ENCODE measurements at regions not wholly inside any gene's neighbourhood (a gene's known extent, or its start where the extent isn't known, plus 50 kb on each side); places are given as distances from the start of the nearest gene placed in this dataset.

DNA sequence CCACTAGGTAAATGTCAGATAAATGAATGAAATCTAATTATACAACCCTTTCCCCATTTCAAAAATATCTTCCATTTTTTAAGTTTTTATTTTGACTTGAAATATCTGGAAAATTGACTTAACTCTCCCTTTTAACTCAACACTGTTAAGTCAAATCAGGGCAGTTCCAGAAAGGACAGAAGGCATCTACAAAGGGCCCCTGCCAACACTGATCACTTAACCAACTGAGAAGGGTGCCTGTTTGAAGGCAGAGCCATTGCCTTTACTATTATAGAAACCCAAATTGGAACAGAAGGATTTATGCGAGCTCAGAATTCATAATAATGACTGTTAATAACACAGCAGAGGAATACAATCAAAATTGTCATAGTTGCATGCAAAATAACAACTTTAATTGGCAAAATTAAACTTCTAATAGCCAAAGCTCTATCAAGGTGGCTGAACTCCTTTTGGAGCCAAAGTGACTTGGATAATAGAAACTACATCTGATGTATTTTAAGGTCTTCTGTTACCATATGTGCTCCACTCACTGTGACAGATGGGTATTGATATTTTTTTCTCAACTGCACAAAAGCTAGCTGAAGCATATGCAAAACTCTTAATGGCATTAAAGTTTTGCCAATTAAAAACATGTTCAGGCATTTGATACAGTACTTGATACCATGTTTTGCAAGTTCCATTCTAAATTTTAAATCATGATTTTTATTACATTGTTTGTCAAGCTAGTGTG, 383.8 kb downstream of the NOVA1 start:
- Histone ChIP-seq H3K9me1 (ENCODE audit: control insufficient read depth, insufficient read depth, low read length) (no peaks in the 10 kb centered on the region), H3K27me3 (ENCODE audit: control insufficient read depth in 2 of 2, insufficient read depth in 2 of 2, low read length in 2 of 2) (no peaks in the 10 kb centered on the region), H2AFZ (ENCODE audit: low read depth, low read length) (no peak overlapping the region), H3K4me1 (replicated peaks in 1 of 2; ENCODE audit: control insufficient read depth in 2 of 2, insufficient read depth in 2 of 2, low read length in 2 of 2) (no peaks in the 10 kb centered on the region), H3K79me2 (ENCODE audit: control insufficient read depth, insufficient read depth, low read length) (no peaks in the 10 kb centered on the region), H3K36me3 (ENCODE audit: control insufficient read depth, insufficient read depth, low read length) (no peaks in the 10 kb centered on the region), H3K9ac (ENCODE audit: insufficient read depth in 1 of 2, low read depth in 2 of 2, low read length in 2 of 2) (no peak overlapping the region), H3K27ac (ENCODE audit: extremely low read depth, low read depth, low read length) (no peak overlapping the region), H3K4me2 (ENCODE audit: insufficient read depth, low read length) (no peak overlapping the region), H3K9me3 (replicated peaks; ENCODE audit: control insufficient read depth, insufficient read depth, low read depth, low read length) (no peaks in the 10 kb centered on the region), H4K20me1 (replicated peaks; ENCODE audit: control insufficient read depth, insufficient read depth, low read length) (no peaks in the 10 kb centered on the region), H3K4me3 (no peak overlapping the region)
- no TSS peak for BruUV-seq (replicated peaks)
- CTCF ChIA-PET (ENCODE audit: low intra/inter-chr PET ratio): no interaction called here
- WGBS (ENCODE audit: insufficient coverage, low coverage, missing lambda C conversion rate): 0% methylated on average over 1 of the region's 1 CpG
- POLR2A ChIA-PET: no interaction called here
- ATAC-seq: no peak
- no peak for FAIRE-seq
- intact Hi-C loops (cut with micrococcal nuclease) (no loop called here), in situ Hi-C loops (cut with MboI) (no loop called here)
- no peak for DNase-seq (ENCODE audit: extremely low read depth in 1 of 4, low spot score in 3 of 4)
- TF ChIP-seq ZNF584 (CRISPR knock-in tag; IDR thresholded peaks at IDR 0.05; ENCODE audit: low read depth): no peak
- TF ChIP-seq C11orf30 (IDR thresholded peaks at IDR 0.05; ENCODE audit: low read depth): no peak
- no peak for TF ChIP-seq ZNF12 (CRISPR knock-in tag; IDR thresholded peaks at IDR 0.05)
- TF ChIP-seq ZNF76 (CRISPR knock-in tag; IDR thresholded peaks at IDR 0.05; ENCODE audit: borderline replicate concordance): no peak
- TF ChIP-seq, protein P1, sequence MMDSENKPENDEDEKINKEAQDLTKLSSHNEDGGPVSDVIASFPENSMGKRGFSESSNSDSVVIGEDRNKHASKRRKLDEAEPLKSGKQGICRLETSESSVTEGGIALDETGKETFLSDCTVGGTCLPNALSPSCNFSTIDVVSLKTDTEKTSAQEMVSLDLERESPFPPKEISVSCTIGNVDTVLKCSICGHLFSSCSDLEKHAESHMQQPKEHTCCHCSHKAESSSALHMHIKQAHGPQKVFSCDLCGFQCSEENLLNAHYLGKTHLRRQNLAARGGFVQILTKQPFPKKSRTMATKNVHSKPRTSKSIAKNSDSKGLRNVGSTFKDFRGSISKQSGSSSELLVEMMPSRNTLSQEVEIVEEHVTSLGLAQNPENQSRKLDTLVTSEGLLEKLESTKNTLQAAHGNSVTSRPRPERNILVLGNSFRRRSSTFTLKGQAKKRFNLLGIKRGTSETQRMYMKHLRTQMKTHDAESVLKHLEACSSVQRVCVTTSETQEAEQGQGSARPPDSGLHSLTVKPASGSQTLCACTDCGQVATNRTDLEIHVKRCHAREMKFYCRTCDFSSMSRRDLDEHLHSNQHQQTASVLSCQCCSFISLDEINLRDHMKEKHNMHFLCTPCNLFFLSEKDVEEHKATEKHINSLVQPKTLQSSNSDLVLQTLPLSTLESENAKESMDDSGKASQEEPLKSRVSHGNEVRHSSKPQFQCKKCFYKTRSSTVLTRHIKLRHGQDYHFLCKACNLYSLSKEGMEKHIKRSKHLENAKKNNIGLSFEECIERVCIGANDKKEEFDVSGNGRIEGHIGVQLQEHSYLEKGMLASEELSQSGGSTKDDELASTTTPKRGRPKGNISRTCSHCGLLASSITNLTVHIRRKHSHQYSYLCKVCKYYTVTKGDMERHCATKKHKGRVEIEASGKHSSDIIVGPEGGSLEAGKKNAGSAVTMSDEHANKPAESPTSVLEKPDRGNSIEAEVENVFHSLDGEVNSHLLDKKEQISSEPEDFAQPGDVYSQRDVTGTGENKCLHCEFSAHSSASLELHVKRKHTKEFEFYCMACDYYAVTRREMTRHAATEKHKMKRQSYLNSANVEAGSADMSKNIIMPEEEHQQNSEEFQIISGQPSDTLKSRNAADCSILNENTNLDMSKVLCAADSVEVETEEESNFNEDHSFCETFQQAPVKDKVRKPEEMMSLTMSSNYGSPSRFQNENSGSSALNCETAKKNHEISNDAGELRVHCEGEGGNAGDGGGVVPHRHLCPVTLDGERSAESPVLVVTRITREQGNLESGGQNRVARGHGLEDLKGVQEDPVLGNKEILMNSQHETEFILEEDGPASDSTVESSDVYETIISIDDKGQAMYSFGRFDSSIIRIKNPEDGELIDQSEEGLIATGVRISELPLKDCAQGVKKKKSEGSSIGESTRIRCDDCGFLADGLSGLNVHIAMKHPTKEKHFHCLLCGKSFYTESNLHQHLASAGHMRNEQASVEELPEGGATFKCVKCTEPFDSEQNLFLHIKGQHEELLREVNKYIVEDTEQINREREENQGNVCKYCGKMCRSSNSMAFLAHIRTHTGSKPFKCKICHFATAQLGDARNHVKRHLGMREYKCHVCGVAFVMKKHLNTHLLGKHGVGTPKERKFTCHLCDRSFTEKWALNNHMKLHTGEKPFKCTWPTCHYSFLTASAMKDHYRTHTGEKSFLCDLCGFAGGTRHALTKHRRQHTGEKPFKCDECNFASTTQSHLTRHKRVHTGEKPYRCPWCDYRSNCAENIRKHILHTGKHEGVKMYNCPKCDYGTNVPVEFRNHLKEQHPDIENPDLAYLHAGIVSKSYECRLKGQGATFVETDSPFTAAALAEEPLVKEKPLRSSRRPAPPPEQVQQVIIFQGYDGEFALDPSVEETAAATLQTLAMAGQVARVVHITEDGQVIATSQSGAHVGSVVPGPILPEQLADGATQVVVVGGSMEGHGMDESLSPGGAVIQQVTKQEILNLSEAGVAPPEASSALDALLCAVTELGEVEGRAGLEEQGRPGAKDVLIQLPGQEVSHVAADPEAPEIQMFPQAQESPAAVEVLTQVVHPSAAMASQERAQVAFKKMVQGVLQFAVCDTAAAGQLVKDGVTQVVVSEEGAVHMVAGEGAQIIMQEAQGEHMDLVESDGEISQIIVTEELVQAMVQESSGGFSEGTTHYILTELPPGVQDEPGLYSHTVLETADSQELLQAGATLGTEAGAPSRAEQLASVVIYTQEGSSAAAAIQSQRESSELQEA (IDR thresholded peaks at IDR 0.05; ENCODE audit: low read depth): no peak
- TF ChIP-seq, protein P2, sequence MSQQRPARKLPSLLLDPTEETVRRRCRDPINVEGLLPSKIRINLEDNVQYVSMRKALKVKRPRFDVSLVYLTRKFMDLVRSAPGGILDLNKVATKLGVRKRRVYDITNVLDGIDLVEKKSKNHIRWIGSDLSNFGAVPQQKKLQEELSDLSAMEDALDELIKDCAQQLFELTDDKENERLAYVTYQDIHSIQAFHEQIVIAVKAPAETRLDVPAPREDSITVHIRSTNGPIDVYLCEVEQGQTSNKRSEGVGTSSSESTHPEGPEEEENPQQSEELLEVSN (IDR thresholded peaks at IDR 0.05; ENCODE audit: borderline replicate concordance in 1 of 2, extremely low read depth in 1 of 2, insufficient read depth in 1 of 2, insufficient read length in 1 of 2, low read depth in 1 of 2, low read length in 1 of 2, poor library complexity in 1 of 2, severe bottlenecking in 1 of 2): no peak
- TF ChIP-seq, protein P3, sequence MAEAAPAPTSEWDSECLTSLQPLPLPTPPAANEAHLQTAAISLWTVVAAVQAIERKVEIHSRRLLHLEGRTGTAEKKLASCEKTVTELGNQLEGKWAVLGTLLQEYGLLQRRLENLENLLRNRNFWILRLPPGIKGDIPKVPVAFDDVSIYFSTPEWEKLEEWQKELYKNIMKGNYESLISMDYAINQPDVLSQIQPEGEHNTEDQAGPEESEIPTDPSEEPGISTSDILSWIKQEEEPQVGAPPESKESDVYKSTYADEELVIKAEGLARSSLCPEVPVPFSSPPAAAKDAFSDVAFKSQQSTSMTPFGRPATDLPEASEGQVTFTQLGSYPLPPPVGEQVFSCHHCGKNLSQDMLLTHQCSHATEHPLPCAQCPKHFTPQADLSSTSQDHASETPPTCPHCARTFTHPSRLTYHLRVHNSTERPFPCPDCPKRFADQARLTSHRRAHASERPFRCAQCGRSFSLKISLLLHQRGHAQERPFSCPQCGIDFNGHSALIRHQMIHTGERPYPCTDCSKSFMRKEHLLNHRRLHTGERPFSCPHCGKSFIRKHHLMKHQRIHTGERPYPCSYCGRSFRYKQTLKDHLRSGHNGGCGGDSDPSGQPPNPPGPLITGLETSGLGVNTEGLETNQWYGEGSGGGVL (CRISPR knock-in tag; IDR thresholded peaks at IDR 0.05): no peak
- no peak for TF ChIP-seq TCF7L2 (IDR thresholded peaks at IDR 0.05; ENCODE audit: low read depth, low read length)
- no peak for TF ChIP-seq SIRT6 (IDR thresholded peaks at IDR 0.05; ENCODE audit: low read depth, low read length)

Measured in K562 (cell line).